Endothelial cell of umbilical vein (primary cell): ENCODE measurements at regions not wholly inside any gene's neighbourhood (a gene's known extent, or its start where the extent isn't known, plus 50 kb on each side); places are given as distances from the start of the nearest gene placed in this dataset.

Source experiments
- BruUV-seq: library from RNA; stranded (reverse); fragments of 400-500 nt; replicated peaks from 2 replicates; lab custom pipeline; 2021; lab: Mats Ljungman, UMichigan
- CTCF ChIA-PET: fragments of 300-600, 350-600 bp; sonication (Branson Sonifier 250); formaldehyde crosslinking; loops from one replicate; lab custom pipeline; 2021; ENCODE audit warnings: antibody characterized with exemption, inconsistent platforms; lab: Charles Lee
- POLR2A ChIA-PET: fragments of 300-600, 350-600 bp; sonication (Branson Sonifier 250); formaldehyde crosslinking; loops from one replicate; lab custom pipeline; 2021; ENCODE audit warnings: antibody characterized with exemption, inconsistent platforms; lab: Charles Lee
- DNase-seq: peaks from one replicate; pipeline ENCODE4 v3.0.0-alpha.2; 2011; ENCODE audit warnings: low read depth, low spot score
- FAIRE-seq: peaks from 2 replicates; lab custom pipeline; 2011; peaks lifted over from hg19 to GRCh38; lab: Jason Lieb, UNC
- H2AFZ ChIP-seq: 2 replicates; pipeline ENCODE4 v1.6.0; 2012; ENCODE audit warnings: low read depth, low read length, control low read depth, inconsistent platforms
- H3K27ac ChIP-seq: 2 replicates; pipeline ENCODE4 v1.5.1; 2011; ENCODE audit warnings: low read depth, mild to moderate bottlenecking, control low read depth, low read length, moderate library complexity; ENCODE audit not compliant: insufficient read depth
- H3K27me3 ChIP-seq, 2 experiments: 2 replicates each; pipeline versions ENCODE4 v1.6.0 to v1.6.1; 2011; ENCODE audit warnings: low read length in 2 of 2, mixed read lengths in 1 of 2; ENCODE audit not compliant: control insufficient read depth in 2 of 2, insufficient read depth in 2 of 2
- H3K36me3 ChIP-seq, 2 experiments: 2 replicates in 1 of 2; 3 replicates in 1 of 2; pipeline ENCODE4 v1.5.1; 2011; ENCODE audit warnings: low read length in 2 of 2, mild to moderate bottlenecking in 1 of 2, moderate library complexity in 1 of 2; ENCODE audit not compliant: control insufficient read depth in 2 of 2, insufficient read depth in 2 of 2; ENCODE audit errors: extremely low read depth in 1 of 2
- H3K4me1 ChIP-seq: 3 replicates; pipeline ENCODE4 v1.5.1; 2011; ENCODE audit warnings: mild to moderate bottlenecking, low read length; ENCODE audit not compliant: control insufficient read depth, insufficient read depth; ENCODE audit errors: extremely low read depth
- H3K4me2 ChIP-seq: 2 replicates; pipeline ENCODE4 v1.6.1; 2011; ENCODE audit warnings: low read length, control low read depth, mixed read lengths; ENCODE audit not compliant: insufficient read depth
- H3K4me3 ChIP-seq, 3 experiments: fragments of 200-600 bp in 1 of 3; sonication (generic), shearing (Covaris generic) in 1 of 3; replicated peaks in 1 of 3; 2 replicates each; pipeline ENCODE4 v1.5.1; 2011 to 2016; ENCODE audit warnings: control low read depth in 3 of 3, low read length in 3 of 3, mild to moderate bottlenecking in 2 of 3, inconsistent platforms in 1 of 3, low read depth in 1 of 3, moderate library complexity in 1 of 3; ENCODE audit not compliant: insufficient read depth in 1 of 3
- H3K79me2 ChIP-seq: 2 replicates; pipeline ENCODE4 v1.6.0; 2012; ENCODE audit warnings: low read length, inconsistent platforms; ENCODE audit not compliant: control insufficient read depth, insufficient read depth
- H3K9ac ChIP-seq: replicated peaks from 2 replicates; pipeline ENCODE3; 2011; ENCODE audit warnings: low read length, control low read depth; ENCODE audit not compliant: insufficient read depth; ENCODE audit errors: extremely low read depth
- H3K9me1 ChIP-seq: replicated peaks from 3 replicates; pipeline ENCODE4 v1.6.0; 2011; ENCODE audit warnings: mild to moderate bottlenecking, low read length; ENCODE audit not compliant: control insufficient read depth, insufficient read depth; ENCODE audit errors: extremely low read depth
- H3K9me3 ChIP-seq: replicated peaks from 2 replicates; pipeline ENCODE4 v1.5.1; 2012; ENCODE audit warnings: low read length, inconsistent platforms; ENCODE audit not compliant: control insufficient read depth, insufficient read depth
- H4K20me1 ChIP-seq: replicated peaks from 2 replicates; pipeline ENCODE3; 2011; ENCODE audit warnings: mild to moderate bottlenecking, low read length; ENCODE audit not compliant: control insufficient read depth, insufficient read depth; ENCODE audit errors: extremely low read depth
- EZH2 ChIP-seq: IDR thresholded peaks from 2 replicates; pipeline ENCODE4 v1.6.1; 2012; ENCODE audit warnings: borderline replicate concordance, low read depth, mild to moderate bottlenecking, moderate library complexity, low read length, inconsistent platforms; ENCODE audit not compliant: severe bottlenecking
- FOS ChIP-seq: IDR thresholded peaks from 2 replicates; pipeline ENCODE4 v1.6.1; 2011; ENCODE audit warnings: mild to moderate bottlenecking, low read length, moderate library complexity, borderline replicate concordance; ENCODE audit not compliant: insufficient read depth
- GATA2 ChIP-seq: IDR thresholded peaks from 2 replicates; pipeline ENCODE4 v1.7.0; 2011; ENCODE audit warnings: low read depth, mild to moderate bottlenecking, moderate library complexity, mixed read lengths, low read length; ENCODE audit not compliant: insufficient read length, insufficient read depth
- JUN ChIP-seq: IDR thresholded peaks from 2 replicates; pipeline ENCODE4 v1.6.1; 2011; ENCODE audit warnings: borderline replicate concordance, low read depth; ENCODE audit not compliant: insufficient read length, insufficient read depth
- MYC ChIP-seq: IDR thresholded peaks from one replicate; pipeline ENCODE4 v1.6.1; 2011; ENCODE audit warnings: mild to moderate bottlenecking, low read depth, low read length
- POLR2A ChIP-seq: IDR thresholded peaks from 2 replicates; pipeline ENCODE4 v1.6.1; 2012; ENCODE audit warnings: low read depth, mild to moderate bottlenecking, control low read depth, low read length
- POLR2AphosphoS5 ChIP-seq: IDR thresholded peaks from 2 replicates; pipeline ENCODE4 v1.6.1; 2012; ENCODE audit warnings: low read depth, mild to moderate bottlenecking, control low read depth, low read length, moderate library complexity; ENCODE audit not compliant: insufficient read depth
- dilution Hi-C: fragments of 300-500 bp; cut with MboI; formaldehyde crosslinking; loops from one replicate; pipeline ENCODE4 v1.15.0; 2019; ENCODE audit warnings: low sequenced_read_pairs; ENCODE audit not compliant: extremely low pct_ligation_motif_present
- intact Hi-C: fragments of 100-400 bp; cut with micrococcal nuclease; formaldehyde crosslinking; loops from one replicate; pipeline ENCODE4 v1.10.0; 2022
- TF ChIP-seq, protein P1 (sequence below), 2 donors: IDR thresholded peaks; 1 replicate in 1 of 2; 2 replicates in 1 of 2; pipeline ENCODE4 v1.5.1; 2011; ENCODE audit warnings: low read length in 2 of 2, mild to moderate bottlenecking in 2 of 2, moderate library complexity in 2 of 2, control low read depth in 1 of 2, inconsistent platforms in 1 of 2, low read depth in 1 of 2; ENCODE audit not compliant: insufficient read depth in 1 of 2; ENCODE audit errors: extremely low read depth in 1 of 2
- TF ChIP-seq, protein P2 (sequence below): IDR thresholded peaks from 2 replicates; pipeline ENCODE4 v1.6.1; 2011; ENCODE audit not compliant: insufficient read depth, insufficient read length

DNA sequence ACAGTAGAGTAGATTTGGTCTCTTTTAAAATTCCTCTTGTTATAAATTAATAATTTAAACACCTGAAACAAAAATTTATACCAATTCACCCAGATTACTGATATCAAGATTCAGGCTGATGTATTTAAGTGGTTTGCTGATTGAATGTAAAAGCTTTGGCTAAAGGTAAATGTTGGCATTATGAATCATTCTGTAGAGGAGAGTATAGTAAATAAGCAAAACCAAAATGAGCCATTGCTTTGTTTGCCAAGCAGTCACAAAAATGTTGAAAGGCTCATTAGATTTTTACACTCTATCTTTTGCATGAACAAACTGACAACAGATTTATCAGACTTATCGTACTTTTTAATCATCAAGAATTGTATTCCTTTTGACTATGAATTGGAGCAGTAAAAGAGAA is 332.6 kb downstream of the FAM170A start:
- no peak for DNase-seq

DNA sequence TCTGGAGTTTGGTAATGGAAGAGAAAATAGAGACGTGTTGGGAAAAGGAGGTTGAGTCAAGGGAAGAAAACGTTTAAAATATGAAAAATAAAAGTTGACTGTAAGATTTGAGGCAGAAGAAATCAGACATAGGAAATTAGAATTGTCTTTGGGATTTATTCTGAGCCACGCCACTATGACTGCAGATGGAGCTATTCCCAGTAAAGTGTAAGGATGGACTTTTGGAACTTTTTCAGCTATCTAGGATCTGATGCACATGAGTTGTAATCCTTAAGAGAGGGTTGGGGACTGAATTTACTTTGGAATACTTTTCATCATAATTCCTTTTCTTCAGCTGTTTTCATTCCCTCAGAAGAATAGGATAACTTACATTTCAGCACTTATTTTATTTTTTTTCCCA is 336.7 kb downstream of the FAM170A start:
- H3K9ac ChIP-seq = no peak overlapping the region
- no peak overlapping the region for H3K4me3 ChIP-seq
- no peak overlapping the region for H3K27ac ChIP-seq
- H3K27me3 ChIP-seq = no peaks in the 10 kb centered on the region
- no peaks in the 10 kb centered on the region for H3K79me2 ChIP-seq
- no peak for DNase-seq
- no TSS peak for BruUV-seq
- no peaks in the 10 kb centered on the region for H3K9me3 ChIP-seq
- H2AFZ ChIP-seq = no peak overlapping the region
- TF ChIP-seq POLR2A = no peak
- TF ChIP-seq, protein P1, sequence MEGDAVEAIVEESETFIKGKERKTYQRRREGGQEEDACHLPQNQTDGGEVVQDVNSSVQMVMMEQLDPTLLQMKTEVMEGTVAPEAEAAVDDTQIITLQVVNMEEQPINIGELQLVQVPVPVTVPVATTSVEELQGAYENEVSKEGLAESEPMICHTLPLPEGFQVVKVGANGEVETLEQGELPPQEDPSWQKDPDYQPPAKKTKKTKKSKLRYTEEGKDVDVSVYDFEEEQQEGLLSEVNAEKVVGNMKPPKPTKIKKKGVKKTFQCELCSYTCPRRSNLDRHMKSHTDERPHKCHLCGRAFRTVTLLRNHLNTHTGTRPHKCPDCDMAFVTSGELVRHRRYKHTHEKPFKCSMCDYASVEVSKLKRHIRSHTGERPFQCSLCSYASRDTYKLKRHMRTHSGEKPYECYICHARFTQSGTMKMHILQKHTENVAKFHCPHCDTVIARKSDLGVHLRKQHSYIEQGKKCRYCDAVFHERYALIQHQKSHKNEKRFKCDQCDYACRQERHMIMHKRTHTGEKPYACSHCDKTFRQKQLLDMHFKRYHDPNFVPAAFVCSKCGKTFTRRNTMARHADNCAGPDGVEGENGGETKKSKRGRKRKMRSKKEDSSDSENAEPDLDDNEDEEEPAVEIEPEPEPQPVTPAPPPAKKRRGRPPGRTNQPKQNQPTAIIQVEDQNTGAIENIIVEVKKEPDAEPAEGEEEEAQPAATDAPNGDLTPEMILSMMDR (IDR thresholded peaks at IDR 0.05; ENCODE audit: extremely low read depth in 1 of 2, insufficient read depth in 1 of 2, low read depth in 1 of 2, low read length in 2 of 2) = no peak
- TF ChIP-seq EZH2 = no peak
- TF ChIP-seq JUN = no peak
- TF ChIP-seq POLR2AphosphoS5 = no peak
- TF ChIP-seq FOS = no peak
- TF ChIP-seq MYC = no peak
- no peak for TF ChIP-seq GATA2
- TF ChIP-seq, protein P2, sequence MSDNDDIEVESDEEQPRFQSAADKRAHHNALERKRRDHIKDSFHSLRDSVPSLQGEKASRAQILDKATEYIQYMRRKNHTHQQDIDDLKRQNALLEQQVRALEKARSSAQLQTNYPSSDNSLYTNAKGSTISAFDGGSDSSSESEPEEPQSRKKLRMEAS = no peak
- ChIA-PET CTCF (no interaction called here), POLR2A (no interaction called here)
- no peaks in the 10 kb centered on the region for H4K20me1 ChIP-seq
- H3K9me1 ChIP-seq = no peaks in the 10 kb centered on the region
- no peaks in the 10 kb centered on the region for H3K4me1 ChIP-seq
- intact Hi-C loops (no loop called here), dilution Hi-C loops (no loop called here)
- no peak for FAIRE-seq
- no peak overlapping the region for H3K4me2 ChIP-seq
- no peaks in the 10 kb centered on the region for H3K36me3 ChIP-seq

More for the DNA sequence above, 332.6 kb downstream of the FAM170A start:
- BruUV-seq = no TSS peak
- H3K4me2 ChIP-seq = no peak overlapping the region
- H2AFZ ChIP-seq = no peak overlapping the region
- no peak overlapping the region for H3K9ac ChIP-seq
- H3K27ac ChIP-seq = no peak overlapping the region
- H3K4me3 ChIP-seq = no peak overlapping the region
- dilution Hi-C loops = no loop called here
- H3K9me3 ChIP-seq = no peaks in the 10 kb centered on the region
- H4K20me1 ChIP-seq = no peaks in the 10 kb centered on the region
- intact Hi-C loops = no loop called here
- ChIA-PET CTCF (no interaction called here), POLR2A (no interaction called here)
- no peak for FAIRE-seq
- H3K36me3 ChIP-seq = no peaks in the 10 kb centered on the region
- H3K4me1 ChIP-seq = no peaks in the 10 kb centered on the region
- H3K9me1 ChIP-seq = no peaks in the 10 kb centered on the region
- H3K79me2 ChIP-seq = no peaks in the 10 kb centered on the region
- TF ChIP-seq MYC (no peak), JUN (no peak), GATA2 (no peak), FOS (no peak)
- no peaks in the 10 kb centered on the region for H3K27me3 ChIP-seq
